ENCODE measurements at regions not wholly inside any gene's neighbourhood (a gene's known extent, or its start where the extent isn't known, plus 50 kb on each side); places are given as distances from the start of the nearest gene placed in this dataset.

DNA sequence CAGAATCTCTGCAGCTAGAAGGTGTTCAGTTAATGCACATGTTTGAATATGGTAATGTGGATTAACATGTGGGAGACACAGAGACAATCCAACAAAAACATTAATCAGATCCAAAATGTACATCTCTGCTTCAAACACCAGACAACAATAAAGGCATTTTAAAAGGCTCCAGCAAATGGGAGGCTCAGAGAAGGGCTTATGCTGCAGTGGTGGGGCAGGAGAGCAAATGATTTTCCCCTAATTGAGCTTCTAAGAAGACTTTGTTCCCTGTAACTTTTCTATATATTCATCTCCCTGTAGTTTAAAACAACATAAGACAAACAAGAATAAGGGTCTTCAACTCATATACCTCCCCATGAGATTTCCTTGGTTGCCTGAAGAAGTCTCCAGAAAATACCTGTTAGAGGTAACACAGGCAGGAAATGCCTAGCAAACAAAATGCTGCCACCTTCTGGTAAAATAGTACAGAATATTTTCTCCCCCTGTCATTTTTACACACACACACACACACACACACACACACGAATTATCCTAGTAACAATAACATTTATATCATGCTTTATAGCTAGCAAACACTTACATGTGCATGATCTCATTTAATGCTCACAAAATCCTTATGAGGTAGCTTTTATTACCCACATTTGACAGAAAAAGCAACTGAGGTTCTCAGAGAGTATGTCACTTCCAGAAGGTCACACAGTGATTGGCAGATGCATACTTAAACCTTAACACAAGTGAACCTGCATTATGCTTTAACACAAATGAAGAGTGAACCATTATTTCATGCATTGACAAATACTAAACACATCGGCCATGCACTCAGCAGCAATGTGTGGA is 123.4 kb upstream of the MB21D2 start (continued):
- TF ChIP-seq, protein P1, sequence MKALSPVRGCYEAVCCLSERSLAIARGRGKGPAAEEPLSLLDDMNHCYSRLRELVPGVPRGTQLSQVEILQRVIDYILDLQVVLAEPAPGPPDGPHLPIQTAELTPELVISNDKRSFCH (CRISPR knock-in tag; IDR thresholded peaks at IDR 0.05), result no peak
- TF ChIP-seq, protein P1 (tag; IDR thresholded peaks at IDR 0.05), result no peak
- TF ChIP-seq MEIS2 (IDR thresholded peaks at IDR 0.05; ENCODE audit: partially characterized antibody) (no peak), NFXL1 (CRISPR knock-in tag; IDR thresholded peaks at IDR 0.05) (no peak), SMARCB1 (IDR thresholded peaks at IDR 0.05; ENCODE audit: insufficient read length, low read depth) (no peak), PTTG1 (tag; IDR thresholded peaks at IDR 0.05; ENCODE audit: low read depth) (no peak), FOXK1 (CRISPR knock-in tag; IDR thresholded peaks at IDR 0.05; ENCODE audit: borderline replicate concordance) (no peak), SAFB (IDR thresholded peaks at IDR 0.05; ENCODE audit: borderline replicate concordance, low read depth, low read length) (no peak)

DNA sequence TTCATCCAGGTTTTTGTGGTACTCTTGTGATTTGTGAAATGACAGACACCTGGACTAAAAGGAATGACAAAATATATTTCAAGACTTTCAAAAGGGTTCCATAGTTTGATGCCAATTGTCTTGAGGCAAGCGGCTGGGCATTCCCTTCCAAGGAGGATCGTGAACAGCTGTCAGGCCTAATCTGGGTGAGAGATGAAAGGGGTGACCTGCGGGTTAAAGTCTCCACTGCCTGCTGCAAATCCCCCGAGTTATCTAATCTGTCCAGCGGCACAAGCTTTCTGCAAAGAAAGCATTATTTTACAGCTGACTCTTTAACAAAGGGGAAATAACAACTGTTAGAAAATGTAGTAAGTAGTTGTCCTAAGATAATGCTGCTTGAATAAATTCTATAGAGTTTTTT is 128.7 kb upstream of the MB21D2 start:
- Histone ChIP-seq H3K79me2 (ENCODE audit: control insufficient read depth, insufficient read depth, low read length) (no peaks in the 10 kb centered on the region), H3K27ac (ENCODE audit: extremely low read depth, low read depth, low read length) (no peak overlapping the region), H3K4me3 (no peak overlapping the region), H3K9me1 (ENCODE audit: control insufficient read depth, insufficient read depth, low read length) (no peaks in the 10 kb centered on the region), H3K4me1 (replicated peaks in 1 of 2; ENCODE audit: control insufficient read depth in 2 of 2, insufficient read depth in 2 of 2, low read length in 2 of 2) (no peaks in the 10 kb centered on the region), H3K36me3 (ENCODE audit: control insufficient read depth, insufficient read depth, low read length) (no peaks in the 10 kb centered on the region), H3K9ac (ENCODE audit: insufficient read depth in 1 of 2, low read depth in 2 of 2, low read length in 2 of 2) (no peak overlapping the region), H3K4me2 (ENCODE audit: insufficient read depth, low read length) (no peak overlapping the region), H4K20me1 (replicated peaks; ENCODE audit: control insufficient read depth, insufficient read depth, low read length) (no peaks in the 10 kb centered on the region), H3K27me3 (ENCODE audit: control insufficient read depth in 2 of 2, insufficient read depth in 2 of 2, low read length in 2 of 2) (no peaks in the 10 kb centered on the region), H2AFZ (ENCODE audit: low read depth, low read length) (no peak overlapping the region), H3K9me3 (replicated peaks; ENCODE audit: control insufficient read depth, insufficient read depth, low read depth, low read length) (no peaks in the 10 kb centered on the region)
- BruUV-seq (replicated peaks), result no TSS peak
- POLR2A ChIA-PET, result no interaction called here
- intact Hi-C loops (cut with micrococcal nuclease), result loop anchor here (10.0 kb wide), 1 partner anchor 582 kb away; no protein-coding TSS in a partner anchor
- ATAC-seq (no peak), DNase-seq (ENCODE audit: extremely low read depth in 1 of 4, low spot score in 3 of 4) (no peak), FAIRE-seq (no peak)
- 0% methylated on average over 5 of the region's 5 CpGs for WGBS (ENCODE audit: insufficient coverage, low coverage, missing lambda C conversion rate)
- in situ Hi-C loops (cut with MboI), result loop anchor here (10.0 kb wide), 1 partner anchor 222 kb away; no protein-coding TSS in a partner anchor
- CTCF ChIA-PET (ENCODE audit: low intra/inter-chr PET ratio), result no interaction called here
- TF ChIP-seq BRCA1 (IDR thresholded peaks at IDR 0.05) (no peak), BRCA1 (CRISPR knock-in tag; IDR thresholded peaks at IDR 0.05) (no peak), BRD4 (IDR thresholded peaks at IDR 0.05) (no peak), HIVEP1 (CRISPR knock-in tag; IDR thresholded peaks at IDR 0.05) (no peak), NBN (IDR thresholded peaks at IDR 0.05; ENCODE audit: low read depth) (no peak), FOXP1 (CRISPR knock-in tag; IDR thresholded peaks at IDR 0.05) (no peak), MAFF (IDR thresholded peaks at IDR 0.05; ENCODE audit: low read length) (no peak), ZNF76 (CRISPR knock-in tag; IDR thresholded peaks at IDR 0.05; ENCODE audit: borderline replicate concordance) (no peak)
- TF ChIP-seq, protein P2, sequence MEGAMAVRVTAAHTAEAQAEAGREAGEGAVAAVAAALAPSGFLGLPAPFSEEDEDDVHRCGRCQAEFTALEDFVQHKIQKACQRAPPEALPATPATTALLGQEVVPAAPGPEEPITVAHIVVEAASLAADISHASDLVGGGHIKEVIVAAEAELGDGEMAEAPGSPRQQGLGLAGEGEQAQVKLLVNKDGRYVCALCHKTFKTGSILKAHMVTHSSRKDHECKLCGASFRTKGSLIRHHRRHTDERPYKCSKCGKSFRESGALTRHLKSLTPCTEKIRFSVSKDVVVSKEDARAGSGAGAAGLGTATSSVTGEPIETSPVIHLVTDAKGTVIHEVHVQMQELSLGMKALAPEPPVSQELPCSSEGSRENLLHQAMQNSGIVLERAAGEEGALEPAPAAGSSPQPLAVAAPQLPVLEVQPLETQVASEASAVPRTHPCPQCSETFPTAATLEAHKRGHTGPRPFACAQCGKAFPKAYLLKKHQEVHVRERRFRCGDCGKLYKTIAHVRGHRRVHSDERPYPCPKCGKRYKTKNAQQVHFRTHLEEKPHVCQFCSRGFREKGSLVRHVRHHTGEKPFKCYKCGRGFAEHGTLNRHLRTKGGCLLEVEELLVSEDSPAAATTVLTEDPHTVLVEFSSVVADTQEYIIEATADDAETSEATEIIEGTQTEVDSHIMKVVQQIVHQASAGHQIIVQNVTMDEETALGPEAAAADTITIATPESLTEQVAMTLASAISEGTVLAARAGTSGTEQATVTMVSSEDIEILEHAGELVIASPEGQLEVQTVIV (CRISPR knock-in tag; IDR thresholded peaks at IDR 0.05; ENCODE audit: borderline replicate concordance), result no peak
- TF ChIP-seq, protein P3, sequence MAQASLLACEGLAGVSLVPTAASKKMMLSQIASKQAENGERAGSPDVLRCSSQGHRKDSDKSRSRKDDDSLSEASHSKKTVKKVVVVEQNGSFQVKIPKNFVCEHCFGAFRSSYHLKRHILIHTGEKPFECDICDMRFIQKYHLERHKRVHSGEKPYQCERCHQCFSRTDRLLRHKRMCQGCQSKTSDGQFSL (CRISPR knock-in tag; IDR thresholded peaks at IDR 0.05), result no peak
- TF ChIP-seq, protein P3 (tag; IDR thresholded peaks at IDR 0.05), result no peak
